Stomach (tissue), 8 donors: ENCODE measurements at regions not wholly inside any gene's neighbourhood (a gene's known extent, or its start where the extent isn't known, plus 50 kb on each side); places are given as distances from the start of the nearest gene placed in this dataset.

ENCODE experiments used
- DNase-seq, 2 donors: peaks; one replicate each; pipeline versions ENCODE4 v3.0.0 to v3.0.0-alpha.2; 2013 to 2019
- H3K27ac ChIP-seq, 5 donors: fragments of 200-600 bp in 4 of 5; sonication (generic) in 4 of 5; one replicate each; pipeline ENCODE4 v1.5.1; 2013 to 2019; ENCODE audit warnings: mild to moderate bottlenecking in 1 of 5, moderate library complexity in 1 of 5
- H3K27me3 ChIP-seq, 3 donors: fragments of 200-600 bp; sonication (generic); one replicate each; pipeline ENCODE4 v1.5.1; 2017 to 2019; ENCODE audit warnings: mixed run types in 1 of 3
- H3K36me3 ChIP-seq, 4 donors: fragments of 200-600 bp; sonication (generic); 1 replicate in 3 of 4; 2 replicates in 1 of 4; pipeline ENCODE4 v1.5.1; 2016 to 2019
- H3K4me1 ChIP-seq, 4 donors: fragments of 200-600 bp; sonication (generic); one replicate each; pipeline ENCODE4 v1.5.1; 2016 to 2019
- H3K4me3 ChIP-seq, 4 donors: fragments of 200-600 bp; sonication (generic) in 3 of 4; one replicate each; pipeline ENCODE4 v1.5.1; 2016 to 2019; ENCODE audit warnings: mild to moderate bottlenecking in 1 of 4
- H3K9me3 ChIP-seq, 4 donors: fragments of 200-600 bp; sonication (generic); one replicate each; pipeline ENCODE4 v1.5.1; 2016 to 2019
- EP300 ChIP-seq: sonication (generic); formaldehyde crosslinking; IDR thresholded peaks from one replicate; pipeline ENCODE4 v1.6.1; 2017; ENCODE audit warnings: antibody characterized with exemption
- POLR2A ChIP-seq, 4 donors: fragments of 450-650 bp; IDR thresholded peaks; one replicate each; pipeline ENCODE4 v1.6.1; 2016; ENCODE audit warnings: antibody characterized with exemption in 4 of 4, control low read depth in 2 of 4, mild to moderate bottlenecking in 1 of 4, moderate library complexity in 1 of 4
- POLR2AphosphoS5 ChIP-seq, 3 donors: sonication (generic); formaldehyde crosslinking; IDR thresholded peaks; one replicate each; pipeline ENCODE4 v1.6.1; 2016; ENCODE audit warnings: antibody characterized with exemption in 3 of 3
- WGBS, 5 donors: extraction: QIAGEN DNeasy Blood & Tissue Kit in 3 of 5; methylation state at CpG; one replicate each; pipeline versions ENCODE4 v1.1.5 to v1.1.7; 2013 to 2018; 5-methylcytosine and 5-hydroxymethylcytosine counted together
- intact Hi-C: fragments of 100-400 bp; cut with DNase I; formaldehyde crosslinking; loops from one replicate; pipeline ENCODE4 v1.15.1; 2023; ENCODE audit warnings: low total_unique reads
- TF ChIP-seq, protein P1 (sequence below), 7 experiments: fragments of 450-650 bp in 4 of 7; fragments of 200-600 bp in 3 of 7; sonication (generic) in 3 of 7; IDR thresholded peaks; one replicate each; pipeline ENCODE4 v1.5.1; 2016 to 2019; ENCODE audit warnings: antibody characterized with exemption in 7 of 7, control low read depth in 2 of 7, mild to moderate bottlenecking in 1 of 7
- donor health status: healthy with polysubstance abuse.
- donor health status: Bipolar disorder and iron deficiency.
- donor health status: healthy.

DNA sequence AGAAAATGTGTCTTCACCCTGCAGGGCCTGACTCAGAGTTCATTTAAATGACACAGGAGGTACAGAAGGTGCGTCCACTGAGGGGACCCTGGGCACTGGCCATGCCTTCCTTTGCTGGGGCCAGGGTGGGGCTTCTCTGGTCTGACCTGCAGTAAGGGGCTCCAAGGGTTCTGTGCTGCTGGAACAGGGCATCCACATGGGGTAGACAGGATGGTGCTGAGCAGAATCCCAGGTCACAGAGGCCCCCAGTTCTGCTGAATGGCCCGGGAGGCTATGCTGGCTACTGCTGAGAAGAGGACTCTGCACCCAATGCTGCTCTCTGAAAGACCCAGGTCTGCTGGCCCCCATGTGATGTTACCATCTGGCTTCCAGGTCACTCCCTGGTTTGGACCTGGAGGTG is 150.4 kb upstream of the GGTLC1 start:
- no peak overlapping the region for H3K27ac ChIP-seq
- peaks cover 0 to 7% (median 3%) of the 10 kb centered on the region in 4 donors for H3K9me3 ChIP-seq
- WGBS, 5 donors = 77 to 93% (median 83%) methylated on average over 2 of the region's 2 CpGs
- H3K36me3 ChIP-seq = no peaks in the 10 kb centered on the region
- intact Hi-C loops = no loop called here
- H3K27me3 ChIP-seq = no peaks in the 10 kb centered on the region
- H3K4me3 ChIP-seq = no peak overlapping the region
- no peaks in the 10 kb centered on the region for H3K4me1 ChIP-seq
- DNase-seq = no peak
- TF ChIP-seq, protein P1, sequence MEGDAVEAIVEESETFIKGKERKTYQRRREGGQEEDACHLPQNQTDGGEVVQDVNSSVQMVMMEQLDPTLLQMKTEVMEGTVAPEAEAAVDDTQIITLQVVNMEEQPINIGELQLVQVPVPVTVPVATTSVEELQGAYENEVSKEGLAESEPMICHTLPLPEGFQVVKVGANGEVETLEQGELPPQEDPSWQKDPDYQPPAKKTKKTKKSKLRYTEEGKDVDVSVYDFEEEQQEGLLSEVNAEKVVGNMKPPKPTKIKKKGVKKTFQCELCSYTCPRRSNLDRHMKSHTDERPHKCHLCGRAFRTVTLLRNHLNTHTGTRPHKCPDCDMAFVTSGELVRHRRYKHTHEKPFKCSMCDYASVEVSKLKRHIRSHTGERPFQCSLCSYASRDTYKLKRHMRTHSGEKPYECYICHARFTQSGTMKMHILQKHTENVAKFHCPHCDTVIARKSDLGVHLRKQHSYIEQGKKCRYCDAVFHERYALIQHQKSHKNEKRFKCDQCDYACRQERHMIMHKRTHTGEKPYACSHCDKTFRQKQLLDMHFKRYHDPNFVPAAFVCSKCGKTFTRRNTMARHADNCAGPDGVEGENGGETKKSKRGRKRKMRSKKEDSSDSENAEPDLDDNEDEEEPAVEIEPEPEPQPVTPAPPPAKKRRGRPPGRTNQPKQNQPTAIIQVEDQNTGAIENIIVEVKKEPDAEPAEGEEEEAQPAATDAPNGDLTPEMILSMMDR (IDR thresholded peaks at IDR 0.05) = no peak

DNA sequence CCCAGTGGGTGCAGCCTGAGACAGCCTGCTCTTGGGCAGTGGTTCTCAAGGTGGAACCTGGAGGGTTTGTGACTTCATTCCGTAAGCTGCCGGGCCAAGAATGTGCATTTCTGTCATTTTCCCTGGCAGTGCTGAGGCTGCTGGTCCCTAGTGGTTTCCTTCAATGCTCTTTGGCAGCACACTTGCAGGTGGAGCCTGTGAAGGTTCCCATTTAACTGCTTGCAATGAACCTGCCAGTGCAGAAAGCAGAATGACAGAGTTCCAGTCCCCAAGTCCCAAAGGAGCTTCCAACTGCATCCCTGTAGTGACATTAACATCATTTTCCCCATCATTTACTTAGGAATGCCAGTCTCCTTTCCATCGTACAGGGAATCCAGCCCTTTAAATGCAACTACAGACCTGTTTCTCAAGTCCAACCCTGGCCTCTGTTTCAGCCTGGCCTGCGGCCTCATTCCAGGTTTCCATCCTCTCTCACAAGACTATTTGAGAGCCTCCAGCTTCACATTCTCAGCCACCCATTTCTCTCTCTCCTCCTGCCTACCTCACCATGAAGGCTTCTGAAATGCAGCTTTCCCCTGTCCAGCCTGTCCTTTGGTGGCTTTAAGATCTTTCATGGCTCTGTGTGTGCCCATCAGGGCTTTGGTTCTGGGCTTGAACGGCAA is 149.7 kb upstream of the GGTLC1 start:
- Histone ChIP-seq H3K27ac (no peak overlapping the region), H3K27me3 (no peaks in the 10 kb centered on the region), H3K36me3 (no peaks in the 10 kb centered on the region), H3K4me3 (no peak overlapping the region), H3K9me3 (peaks cover 0 to 7% (median 3%) of the 10 kb centered on the region in 4 donors), H3K4me1 (no peaks in the 10 kb centered on the region)
- 71 to 87% (median 72%) methylated on average over 5 of the region's 5 CpGs for WGBS, 5 donors
- intact Hi-C loops = no loop called here
- no peak for DNase-seq
- TF ChIP-seq POLR2AphosphoS5 (IDR thresholded peaks at IDR 0.05) = no peak
- no peak for TF ChIP-seq EP300

DNA sequence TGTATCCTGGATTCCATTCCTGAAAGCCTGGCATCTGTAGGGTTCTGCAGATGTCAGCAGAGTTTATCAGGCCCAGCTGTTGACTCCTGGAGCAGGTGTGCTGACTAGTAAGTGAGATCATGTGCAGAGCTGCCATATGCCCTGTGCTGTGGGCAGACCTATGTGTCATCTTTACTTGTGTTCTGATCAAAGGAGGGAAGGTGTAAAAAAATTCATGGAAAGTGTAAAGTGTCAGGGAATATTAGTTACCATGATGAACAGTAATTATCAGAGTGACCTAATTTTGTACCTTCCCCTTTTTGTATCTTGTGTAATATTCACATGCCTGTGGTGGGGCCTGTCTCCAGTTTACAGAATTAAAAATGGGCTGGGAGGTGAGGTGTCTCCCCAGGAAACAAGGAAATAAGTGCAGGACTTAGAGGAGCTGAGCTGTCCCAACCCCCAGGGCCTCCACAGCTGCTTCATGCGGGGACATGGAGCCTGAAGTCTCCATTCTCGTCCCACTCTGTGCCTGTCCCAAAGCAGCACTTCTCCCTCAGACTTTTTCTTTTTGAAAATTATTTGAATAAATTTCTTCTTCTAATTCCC is 148.2 kb upstream of the GGTLC1 start:
- DNase-seq = no peak
- intact Hi-C loops = no loop called here
- Histone ChIP-seq H3K27me3 (no peaks in the 10 kb centered on the region), H3K27ac (no peak overlapping the region), H3K9me3 (peaks cover 0 to 7% (median 3%) of the 10 kb centered on the region in 4 donors), H3K36me3 (no peaks in the 10 kb centered on the region), H3K4me3 (no peak overlapping the region), H3K4me1 (no peaks in the 10 kb centered on the region)
- no peak for TF ChIP-seq POLR2AphosphoS5 (IDR thresholded peaks at IDR 0.05)
- no peak for TF ChIP-seq EP300
- no peak for TF ChIP-seq POLR2A (IDR thresholded peaks at IDR 0.05)
- TF ChIP-seq, protein P1 (IDR thresholded peaks at IDR 0.05) = no peak
- WGBS, 5 donors = 78 to 89% (median 82%) methylated on average over 2 of the region's 2 CpGs

DNA sequence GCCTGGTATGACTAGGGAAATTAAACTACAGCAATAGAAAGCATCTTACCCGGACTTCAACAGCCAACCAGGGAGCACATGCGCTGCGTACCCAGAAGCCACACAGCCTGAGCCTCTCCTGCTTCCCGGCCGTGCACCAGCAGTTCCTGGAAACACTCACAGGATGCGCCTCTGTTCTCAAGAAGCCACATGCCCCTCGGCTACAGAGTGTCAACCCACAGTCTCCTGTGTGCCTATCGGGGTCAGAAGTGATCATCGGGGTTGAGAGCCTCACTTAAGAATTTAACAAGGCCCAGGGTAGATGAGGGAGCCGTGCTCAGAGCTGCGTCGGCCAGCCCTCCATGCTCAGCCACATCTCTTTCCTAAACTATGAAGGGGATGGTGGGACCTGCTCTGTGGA is 147.2 kb upstream of the GGTLC1 start:
- Histone ChIP-seq H3K4me3 (no peak overlapping the region), H3K4me1 (no peaks in the 10 kb centered on the region), H3K9me3 (no peaks in the 10 kb centered on the region), H3K27me3 (no peaks in the 10 kb centered on the region), H3K36me3 (no peaks in the 10 kb centered on the region), H3K27ac (no peak overlapping the region)
- no peak for DNase-seq
- 83 to 97% (median 89%) methylated on average over 4 to 12 of the region's 12 CpGs for WGBS, 5 donors
- no peak for TF ChIP-seq POLR2AphosphoS5 (IDR thresholded peaks at IDR 0.05)
- TF ChIP-seq POLR2A (IDR thresholded peaks at IDR 0.05) = no peak
- TF ChIP-seq, protein P1 (IDR thresholded peaks at IDR 0.05) = no peak
- intact Hi-C loops = no loop called here

DNA sequence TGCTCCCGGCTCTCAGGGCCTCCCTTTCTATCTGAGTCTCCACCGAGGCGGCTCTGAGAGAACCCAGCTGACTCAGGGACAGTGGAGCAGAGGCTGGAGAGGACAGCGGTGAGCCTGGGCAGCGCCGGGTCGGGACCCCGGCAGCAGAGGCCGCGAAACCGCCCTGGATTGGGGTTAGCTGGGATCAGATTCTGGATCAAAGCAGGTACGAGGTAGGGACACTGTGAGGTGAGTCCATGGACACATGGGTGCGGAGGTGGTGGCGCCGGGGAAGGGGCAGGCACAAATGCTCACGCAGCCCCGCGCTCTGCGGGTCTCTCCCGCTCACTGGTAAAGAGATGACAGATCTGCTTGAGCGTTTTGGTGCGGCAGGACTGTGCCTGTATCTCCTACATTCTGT is 146.4 kb upstream of the GGTLC1 start:
- Histone ChIP-seq H3K4me1 (no peaks in the 10 kb centered on the region), H3K27ac (no peak overlapping the region), H3K36me3 (no peaks in the 10 kb centered on the region), H3K4me3 (no peak overlapping the region), H3K27me3 (no peaks in the 10 kb centered on the region), H3K9me3 (no peaks in the 10 kb centered on the region)
- intact Hi-C loops = no loop called here
- TF ChIP-seq, protein P1 (IDR thresholded peaks at IDR 0.05) = no peak
- no peak for TF ChIP-seq POLR2AphosphoS5 (IDR thresholded peaks at IDR 0.05)
- no peak for TF ChIP-seq POLR2A (IDR thresholded peaks at IDR 0.05)
- TF ChIP-seq EP300 = no peak
- DNase-seq = no peak
- WGBS, 5 donors = 90 to 94% (median 93%) methylated on average over 15 to 22 of the region's 22 CpGs
